Loucy (cell line): ENCODE measurements at regions not wholly inside any gene's neighbourhood (a gene's known extent, or its start where the extent isn't known, plus 50 kb on each side); places are given as distances from the start of the nearest gene placed in this dataset.

Source experiments
- H2AFZ ChIP-seq: fragments of 200-600 bp; sonication (generic); 2 replicates; pipeline ENCODE4 v1.6.0; 2016; ENCODE audit warnings: antibody characterized with exemption, mild to moderate bottlenecking, low read length, moderate library complexity
- H3F3A ChIP-seq: fragments of 200-600 bp; 2 replicates; pipeline ENCODE4 v1.6.0; 2016; ENCODE audit warnings: antibody characterized with exemption, low read depth, mild to moderate bottlenecking
- H3K27me3 ChIP-seq: fragments of 200-600 bp; sonication (generic); 2 replicates; pipeline ENCODE4 v1.6.1; 2014; ENCODE audit warnings: low read length, mild to moderate bottlenecking; ENCODE audit not compliant: insufficient read depth, poor library complexity, severe bottlenecking
- H3K36me3 ChIP-seq: fragments of 200-600 bp; sonication (generic); 2 replicates; pipeline ENCODE4 v1.6.1; 2016; ENCODE audit warnings: low read length; ENCODE audit not compliant: insufficient read depth
- H3K4me1 ChIP-seq: fragments of 200-600 bp; sonication (generic); 2 replicates; pipeline ENCODE4 v1.5.1; 2014; ENCODE audit warnings: low read length, mild to moderate bottlenecking; ENCODE audit not compliant: insufficient read depth, poor library complexity, severe bottlenecking
- H3K4me2 ChIP-seq: fragments of 200-600 bp; sonication (generic); 2 replicates; pipeline ENCODE4 v1.6.0; 2014; ENCODE audit warnings: antibody characterized with exemption, low read length, low read depth, mild to moderate bottlenecking; ENCODE audit not compliant: poor library complexity, severe bottlenecking
- H3K4me3 ChIP-seq: fragments of 200-600 bp; sonication (generic); 2 replicates; pipeline ENCODE4 v1.5.1; 2014; ENCODE audit warnings: low read length, mild to moderate bottlenecking, mixed read lengths; ENCODE audit not compliant: poor library complexity, severe bottlenecking
- H3K79me2 ChIP-seq: fragments of 200-600 bp; sonication (generic); 2 replicates; pipeline ENCODE4 v1.6.1; 2014; ENCODE audit warnings: low read length; ENCODE audit not compliant: insufficient read depth
- H3K9ac ChIP-seq: fragments of 200-600 bp; sonication (generic); 2 replicates; pipeline ENCODE4 v1.6.0; 2014; ENCODE audit warnings: mild to moderate bottlenecking, low read depth, low read length, moderate library complexity; ENCODE audit not compliant: poor library complexity, severe bottlenecking
- H3K9me2 ChIP-seq: fragments of 200-600 bp; sonication (generic); replicated peaks from 2 replicates; pipeline ENCODE4 v1.6.1; 2016; ENCODE audit warnings: low read depth, low read length, mixed read lengths
- H3K9me3 ChIP-seq: fragments of 200-600 bp; sonication (generic); 2 replicates; pipeline ENCODE4 v1.6.1; 2014; ENCODE audit warnings: mild to moderate bottlenecking, antibody characterized with exemption, low read length, low read depth; ENCODE audit not compliant: insufficient read depth
- H4K20me1 ChIP-seq: fragments of 200-600 bp; sonication (generic); 2 replicates; pipeline ENCODE4 v1.6.0; 2014; ENCODE audit warnings: antibody characterized with exemption, low read length, mild to moderate bottlenecking; ENCODE audit not compliant: insufficient read depth, poor library complexity, severe bottlenecking
- EZH2phosphoT487 ChIP-seq: fragments of 200-600 bp; IDR thresholded peaks from 2 replicates; pipeline ENCODE4 v1.6.1; 2018; ENCODE audit warnings: antibody characterized with exemption, mild to moderate bottlenecking, moderate library complexity, borderline replicate concordance
- TF ChIP-seq, protein P1 (sequence below): fragments of 200-600 bp; sonication (generic); conservative IDR thresholded peaks from 2 replicates; pipeline ENCODE4 v1.5.1; 2014; ENCODE audit warnings: mild to moderate bottlenecking, antibody characterized with exemption, low read length

DNA sequence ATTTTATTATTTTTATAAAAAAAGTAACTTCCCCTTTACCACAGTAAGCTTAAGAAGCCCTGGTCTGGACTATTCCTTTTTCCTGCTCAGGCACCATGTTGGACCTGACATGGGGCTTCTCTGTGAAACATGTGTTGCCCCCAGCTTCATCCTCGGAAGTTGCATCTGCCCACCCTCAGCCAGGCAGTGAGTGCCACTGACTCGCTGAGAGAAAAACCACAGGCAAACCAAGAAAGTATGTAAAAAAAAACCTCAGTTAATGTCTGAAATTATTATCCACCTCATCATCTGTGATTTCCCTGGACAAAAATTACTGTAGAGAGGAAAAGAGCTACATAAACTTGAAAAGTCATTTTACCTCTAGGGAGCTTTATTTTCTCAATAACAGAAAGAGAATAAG lies 109.9 kb upstream of the MCHR2 start:
- TF ChIP-seq, protein P1, sequence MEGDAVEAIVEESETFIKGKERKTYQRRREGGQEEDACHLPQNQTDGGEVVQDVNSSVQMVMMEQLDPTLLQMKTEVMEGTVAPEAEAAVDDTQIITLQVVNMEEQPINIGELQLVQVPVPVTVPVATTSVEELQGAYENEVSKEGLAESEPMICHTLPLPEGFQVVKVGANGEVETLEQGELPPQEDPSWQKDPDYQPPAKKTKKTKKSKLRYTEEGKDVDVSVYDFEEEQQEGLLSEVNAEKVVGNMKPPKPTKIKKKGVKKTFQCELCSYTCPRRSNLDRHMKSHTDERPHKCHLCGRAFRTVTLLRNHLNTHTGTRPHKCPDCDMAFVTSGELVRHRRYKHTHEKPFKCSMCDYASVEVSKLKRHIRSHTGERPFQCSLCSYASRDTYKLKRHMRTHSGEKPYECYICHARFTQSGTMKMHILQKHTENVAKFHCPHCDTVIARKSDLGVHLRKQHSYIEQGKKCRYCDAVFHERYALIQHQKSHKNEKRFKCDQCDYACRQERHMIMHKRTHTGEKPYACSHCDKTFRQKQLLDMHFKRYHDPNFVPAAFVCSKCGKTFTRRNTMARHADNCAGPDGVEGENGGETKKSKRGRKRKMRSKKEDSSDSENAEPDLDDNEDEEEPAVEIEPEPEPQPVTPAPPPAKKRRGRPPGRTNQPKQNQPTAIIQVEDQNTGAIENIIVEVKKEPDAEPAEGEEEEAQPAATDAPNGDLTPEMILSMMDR, result no peak
- no peak for TF ChIP-seq EZH2phosphoT487
- Histone ChIP-seq H3K9me3 (no peaks in the 10 kb centered on the region), H3K4me2 (no peak overlapping the region), H3K4me1 (peaks cover 5% of the 10 kb centered on the region), H3K36me3 (no peaks in the 10 kb centered on the region), H3K79me2 (no peaks in the 10 kb centered on the region), H2AFZ (no peak overlapping the region), H3K4me3 (no peak overlapping the region), H3K9ac (no peak overlapping the region), H3F3A (no peaks in the 10 kb centered on the region), H3K9me2 (no peaks in the 10 kb centered on the region), H4K20me1 (no peaks in the 10 kb centered on the region), H3K27me3 (no peaks in the 10 kb centered on the region)

DNA sequence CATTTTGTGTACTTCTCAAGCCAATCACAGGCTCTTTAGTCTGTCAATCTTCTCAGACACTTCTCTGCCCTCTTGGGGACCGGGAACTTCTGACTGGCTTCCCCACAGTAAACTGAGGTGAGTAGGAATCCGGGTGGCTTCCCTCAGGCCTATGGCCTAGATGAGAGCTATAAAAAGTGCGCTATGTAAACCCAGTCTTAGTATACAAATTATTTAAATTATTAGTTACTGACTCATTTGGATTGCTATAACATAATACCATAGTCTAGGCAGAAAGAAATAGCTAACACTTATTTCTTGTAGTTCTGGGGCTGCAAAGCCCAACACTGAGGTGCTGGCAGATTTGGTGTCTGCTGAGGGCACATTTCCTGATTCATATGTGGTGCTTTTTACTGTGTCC lies 109.2 kb upstream of the MCHR2 start:
- Histone ChIP-seq H4K20me1 (no peaks in the 10 kb centered on the region), H3K9ac (no peak overlapping the region), H3K4me1 (peaks cover 5% of the 10 kb centered on the region), H3K27me3 (no peaks in the 10 kb centered on the region), H3K36me3 (no peaks in the 10 kb centered on the region), H2AFZ (no peak overlapping the region), H3K4me3 (no peak overlapping the region), H3K4me2 (no peak overlapping the region), H3K9me3 (no peaks in the 10 kb centered on the region), H3K9me2 (no peaks in the 10 kb centered on the region), H3F3A (no peaks in the 10 kb centered on the region), H3K79me2 (no peaks in the 10 kb centered on the region)
- TF ChIP-seq, protein P1, result no peak
- no peak for TF ChIP-seq EZH2phosphoT487

DNA sequence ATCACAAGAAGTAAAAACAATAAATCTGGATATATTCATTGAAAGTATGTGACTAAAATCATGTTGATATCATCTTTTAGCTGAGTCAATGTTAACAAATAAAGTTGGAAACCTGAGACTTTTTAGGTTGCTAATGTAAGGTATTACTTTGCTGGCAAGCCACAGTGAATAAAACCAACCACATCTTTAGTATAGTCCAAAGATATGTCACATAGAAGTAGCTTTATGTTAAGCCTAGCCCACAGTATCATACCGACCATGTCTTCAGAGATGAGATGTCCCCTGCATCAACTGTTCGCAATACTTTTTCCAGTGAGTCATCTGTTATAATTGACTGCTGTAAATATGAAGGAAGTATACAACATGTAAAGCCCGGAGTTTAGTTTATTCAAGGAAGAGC lies 107.6 kb upstream of the MCHR2 start:
- no peak overlapping the region for H3K4me3 ChIP-seq
- no peaks in the 10 kb centered on the region for H3K36me3 ChIP-seq
- no peaks in the 10 kb centered on the region for H3K9me2 ChIP-seq
- peak overlapping the region; percentile 85; the same call in 1 of the 2 replicates for H2AFZ ChIP-seq
- H4K20me1 ChIP-seq, result no peaks in the 10 kb centered on the region
- H3K79me2 ChIP-seq, result no peaks in the 10 kb centered on the region
- H3K27me3 ChIP-seq, result no peaks in the 10 kb centered on the region
- H3K4me1 ChIP-seq, result peaks cover 5% of the 10 kb centered on the region
- H3F3A ChIP-seq, result no peaks in the 10 kb centered on the region
- H3K9me3 ChIP-seq, result no peaks in the 10 kb centered on the region
- no peak overlapping the region for H3K4me2 ChIP-seq
- no peak overlapping the region for H3K9ac ChIP-seq
- TF ChIP-seq, protein P1, result no peak
- TF ChIP-seq EZH2phosphoT487, result no peak
